ENCODE measurements at regions not wholly inside any gene's neighbourhood (a gene's known extent, or its start where the extent isn't known, plus 50 kb on each side); places are given as distances from the start of the nearest gene placed in this dataset.

DNA sequence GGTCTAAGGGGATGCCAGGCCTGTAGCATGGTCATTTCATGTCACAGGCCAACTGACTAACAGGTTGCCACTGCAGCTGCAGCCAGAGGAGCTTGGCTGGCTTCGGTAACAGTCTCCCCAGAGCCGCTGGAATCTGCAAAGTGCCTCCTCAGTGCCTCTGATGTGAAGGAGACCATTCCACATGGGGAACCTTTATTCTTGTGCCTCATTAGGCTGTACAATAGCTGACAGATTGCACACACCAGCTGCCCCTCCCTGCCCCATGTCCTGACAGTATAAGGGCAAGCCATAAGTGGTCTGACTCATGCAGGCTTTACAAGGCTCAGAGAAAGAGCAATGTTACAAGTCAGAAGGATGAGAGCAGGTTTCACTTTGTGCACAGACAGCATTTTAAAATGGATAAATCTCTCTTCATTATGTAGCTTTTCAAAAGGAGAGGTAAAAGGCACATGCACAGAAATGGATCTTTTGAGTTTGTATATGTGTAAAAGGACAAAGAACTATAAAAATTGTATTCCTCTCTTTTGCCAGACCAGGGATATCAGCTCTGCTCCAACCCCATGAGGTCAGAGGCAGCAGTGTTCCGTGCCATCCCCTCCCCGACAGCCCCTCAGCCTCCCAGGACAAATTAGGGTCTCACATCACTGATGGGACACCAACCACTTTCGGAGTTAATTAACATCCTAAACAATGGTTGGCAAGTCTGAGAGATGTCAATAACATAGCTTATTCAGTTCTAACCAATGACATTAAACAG, 467.8 kb downstream of the TMEM232 start:
- TF ChIP-seq, protein P1, sequence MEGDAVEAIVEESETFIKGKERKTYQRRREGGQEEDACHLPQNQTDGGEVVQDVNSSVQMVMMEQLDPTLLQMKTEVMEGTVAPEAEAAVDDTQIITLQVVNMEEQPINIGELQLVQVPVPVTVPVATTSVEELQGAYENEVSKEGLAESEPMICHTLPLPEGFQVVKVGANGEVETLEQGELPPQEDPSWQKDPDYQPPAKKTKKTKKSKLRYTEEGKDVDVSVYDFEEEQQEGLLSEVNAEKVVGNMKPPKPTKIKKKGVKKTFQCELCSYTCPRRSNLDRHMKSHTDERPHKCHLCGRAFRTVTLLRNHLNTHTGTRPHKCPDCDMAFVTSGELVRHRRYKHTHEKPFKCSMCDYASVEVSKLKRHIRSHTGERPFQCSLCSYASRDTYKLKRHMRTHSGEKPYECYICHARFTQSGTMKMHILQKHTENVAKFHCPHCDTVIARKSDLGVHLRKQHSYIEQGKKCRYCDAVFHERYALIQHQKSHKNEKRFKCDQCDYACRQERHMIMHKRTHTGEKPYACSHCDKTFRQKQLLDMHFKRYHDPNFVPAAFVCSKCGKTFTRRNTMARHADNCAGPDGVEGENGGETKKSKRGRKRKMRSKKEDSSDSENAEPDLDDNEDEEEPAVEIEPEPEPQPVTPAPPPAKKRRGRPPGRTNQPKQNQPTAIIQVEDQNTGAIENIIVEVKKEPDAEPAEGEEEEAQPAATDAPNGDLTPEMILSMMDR (IDR thresholded peaks at IDR 0.05; ENCODE audit: insufficient read depth, low read length) = no peak
- no peak for TF ChIP-seq POLR2AphosphoS5 (IDR thresholded peaks at IDR 0.05; ENCODE audit: low read depth)
- no peak for TF ChIP-seq GABPA (IDR thresholded peaks at IDR 0.05; ENCODE audit: low read depth)
